ENCODE measurements at regions not wholly inside any gene's neighbourhood (a gene's known extent, or its start where the extent isn't known, plus 50 kb on each side); places are given as distances from the start of the nearest gene placed in this dataset.

DNA sequence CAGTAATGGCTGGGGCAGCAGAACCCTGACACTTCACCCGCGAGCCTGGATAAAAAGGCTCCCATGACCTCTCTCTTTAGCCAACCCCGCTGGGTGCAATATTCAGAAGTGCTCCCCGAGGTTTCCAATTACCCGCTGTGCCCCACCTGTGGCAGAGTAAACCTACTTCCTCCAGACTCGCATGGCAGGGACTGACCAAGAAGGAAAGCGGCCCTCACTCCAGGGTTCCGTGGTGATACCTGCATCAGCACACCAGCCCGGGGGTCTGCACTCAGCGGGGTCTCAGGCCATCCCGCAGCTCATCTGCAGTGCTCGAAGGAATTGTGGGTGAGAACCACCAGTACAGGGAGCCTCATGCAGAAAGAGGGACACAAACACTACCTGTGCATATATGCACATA, 136.3 kb upstream of the FMN2 start:
- CTCF ChIA-PET, result interaction anchor here (1.0 kb wide), 1 partner anchor 50 kb away, joined by 3 read pairs; no protein-coding TSS in a partner anchor
- H3K36me3 Mint-ChIP-seq, result no peaks in the 10 kb centered on the region
- DNase-seq (ENCODE audit: low spot score) (no peak), ATAC-seq (no peak)
- no peak overlapping the region for H3K4me3 Mint-ChIP-seq
- H3K27ac Mint-ChIP-seq, result no peak overlapping the region
- no peaks in the 10 kb centered on the region for H3K4me1 Mint-ChIP-seq
- TF ChIP-seq ZNF121 (CRISPR knock-in tag; IDR thresholded peaks at IDR 0.05) (no peak), SMAD3 (CRISPR knock-in tag; IDR thresholded peaks at IDR 0.05; ENCODE audit: borderline replicate concordance) (no peak), KAT7 (CRISPR knock-in tag; IDR thresholded peaks at IDR 0.05; ENCODE audit: borderline replicate concordance) (no peak), JUN (CRISPR knock-in tag; IDR thresholded peaks at IDR 0.05) (no peak), RELA (CRISPR knock-in tag; IDR thresholded peaks at IDR 0.05; ENCODE audit: borderline replicate concordance) (no peak), ZNF232 (CRISPR knock-in tag; IDR thresholded peaks at IDR 0.05) (no peak), GABPB1 (CRISPR knock-in tag; IDR thresholded peaks at IDR 0.05) (no peak)
- TF ChIP-seq, protein P1, sequence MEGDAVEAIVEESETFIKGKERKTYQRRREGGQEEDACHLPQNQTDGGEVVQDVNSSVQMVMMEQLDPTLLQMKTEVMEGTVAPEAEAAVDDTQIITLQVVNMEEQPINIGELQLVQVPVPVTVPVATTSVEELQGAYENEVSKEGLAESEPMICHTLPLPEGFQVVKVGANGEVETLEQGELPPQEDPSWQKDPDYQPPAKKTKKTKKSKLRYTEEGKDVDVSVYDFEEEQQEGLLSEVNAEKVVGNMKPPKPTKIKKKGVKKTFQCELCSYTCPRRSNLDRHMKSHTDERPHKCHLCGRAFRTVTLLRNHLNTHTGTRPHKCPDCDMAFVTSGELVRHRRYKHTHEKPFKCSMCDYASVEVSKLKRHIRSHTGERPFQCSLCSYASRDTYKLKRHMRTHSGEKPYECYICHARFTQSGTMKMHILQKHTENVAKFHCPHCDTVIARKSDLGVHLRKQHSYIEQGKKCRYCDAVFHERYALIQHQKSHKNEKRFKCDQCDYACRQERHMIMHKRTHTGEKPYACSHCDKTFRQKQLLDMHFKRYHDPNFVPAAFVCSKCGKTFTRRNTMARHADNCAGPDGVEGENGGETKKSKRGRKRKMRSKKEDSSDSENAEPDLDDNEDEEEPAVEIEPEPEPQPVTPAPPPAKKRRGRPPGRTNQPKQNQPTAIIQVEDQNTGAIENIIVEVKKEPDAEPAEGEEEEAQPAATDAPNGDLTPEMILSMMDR (IDR thresholded peaks at IDR 0.05), result no peak
- TF ChIP-seq, protein P2, sequence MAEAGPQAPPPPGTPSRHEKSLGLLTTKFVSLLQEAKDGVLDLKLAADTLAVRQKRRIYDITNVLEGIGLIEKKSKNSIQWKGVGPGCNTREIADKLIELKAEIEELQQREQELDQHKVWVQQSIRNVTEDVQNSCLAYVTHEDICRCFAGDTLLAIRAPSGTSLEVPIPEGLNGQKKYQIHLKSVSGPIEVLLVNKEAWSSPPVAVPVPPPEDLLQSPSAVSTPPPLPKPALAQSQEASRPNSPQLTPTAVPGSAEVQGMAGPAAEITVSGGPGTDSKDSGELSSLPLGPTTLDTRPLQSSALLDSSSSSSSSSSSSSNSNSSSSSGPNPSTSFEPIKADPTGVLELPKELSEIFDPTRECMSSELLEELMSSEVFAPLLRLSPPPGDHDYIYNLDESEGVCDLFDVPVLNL (CRISPR knock-in tag; IDR thresholded peaks at IDR 0.05; ENCODE audit: borderline replicate concordance, low read depth), result no peak
- TF ChIP-seq, protein P3, sequence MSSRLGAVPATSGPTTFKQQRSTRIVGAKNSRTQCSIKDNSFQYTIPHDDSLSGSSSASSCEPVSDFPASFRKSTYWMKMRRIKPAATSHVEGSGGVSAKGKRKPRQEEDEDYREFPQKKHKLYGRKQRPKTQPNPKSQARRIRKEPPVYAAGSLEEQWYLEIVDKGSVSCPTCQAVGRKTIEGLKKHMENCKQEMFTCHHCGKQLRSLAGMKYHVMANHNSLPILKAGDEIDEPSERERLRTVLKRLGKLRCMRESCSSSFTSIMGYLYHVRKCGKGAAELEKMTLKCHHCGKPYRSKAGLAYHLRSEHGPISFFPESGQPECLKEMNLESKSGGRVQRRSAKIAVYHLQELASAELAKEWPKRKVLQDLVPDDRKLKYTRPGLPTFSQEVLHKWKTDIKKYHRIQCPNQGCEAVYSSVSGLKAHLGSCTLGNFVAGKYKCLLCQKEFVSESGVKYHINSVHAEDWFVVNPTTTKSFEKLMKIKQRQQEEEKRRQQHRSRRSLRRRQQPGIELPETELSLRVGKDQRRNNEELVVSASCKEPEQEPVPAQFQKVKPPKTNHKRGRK (CRISPR knock-in tag; IDR thresholded peaks at IDR 0.05; ENCODE audit: borderline replicate concordance), result no peak
- TF ChIP-seq, protein P4, sequence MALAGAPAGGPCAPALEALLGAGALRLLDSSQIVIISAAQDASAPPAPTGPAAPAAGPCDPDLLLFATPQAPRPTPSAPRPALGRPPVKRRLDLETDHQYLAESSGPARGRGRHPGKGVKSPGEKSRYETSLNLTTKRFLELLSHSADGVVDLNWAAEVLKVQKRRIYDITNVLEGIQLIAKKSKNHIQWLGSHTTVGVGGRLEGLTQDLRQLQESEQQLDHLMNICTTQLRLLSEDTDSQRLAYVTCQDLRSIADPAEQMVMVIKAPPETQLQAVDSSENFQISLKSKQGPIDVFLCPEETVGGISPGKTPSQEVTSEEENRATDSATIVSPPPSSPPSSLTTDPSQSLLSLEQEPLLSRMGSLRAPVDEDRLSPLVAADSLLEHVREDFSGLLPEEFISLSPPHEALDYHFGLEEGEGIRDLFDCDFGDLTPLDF (CRISPR knock-in tag; IDR thresholded peaks at IDR 0.05), result no peak
- TF ChIP-seq, protein P5, sequence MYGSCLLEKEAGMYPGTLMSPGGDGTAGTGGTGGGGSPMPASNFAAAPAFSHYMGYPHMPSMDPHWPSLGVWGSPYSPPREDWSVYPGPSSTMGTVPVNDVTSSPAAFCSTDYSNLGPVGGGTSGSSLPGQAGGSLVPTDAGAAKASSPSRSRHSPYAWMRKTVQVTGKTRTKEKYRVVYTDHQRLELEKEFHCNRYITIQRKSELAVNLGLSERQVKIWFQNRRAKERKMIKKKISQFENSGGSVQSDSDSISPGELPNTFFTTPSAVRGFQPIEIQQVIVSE (CRISPR knock-in tag; IDR thresholded peaks at IDR 0.05; ENCODE audit: borderline replicate concordance), result no peak
- TF ChIP-seq, protein P6, sequence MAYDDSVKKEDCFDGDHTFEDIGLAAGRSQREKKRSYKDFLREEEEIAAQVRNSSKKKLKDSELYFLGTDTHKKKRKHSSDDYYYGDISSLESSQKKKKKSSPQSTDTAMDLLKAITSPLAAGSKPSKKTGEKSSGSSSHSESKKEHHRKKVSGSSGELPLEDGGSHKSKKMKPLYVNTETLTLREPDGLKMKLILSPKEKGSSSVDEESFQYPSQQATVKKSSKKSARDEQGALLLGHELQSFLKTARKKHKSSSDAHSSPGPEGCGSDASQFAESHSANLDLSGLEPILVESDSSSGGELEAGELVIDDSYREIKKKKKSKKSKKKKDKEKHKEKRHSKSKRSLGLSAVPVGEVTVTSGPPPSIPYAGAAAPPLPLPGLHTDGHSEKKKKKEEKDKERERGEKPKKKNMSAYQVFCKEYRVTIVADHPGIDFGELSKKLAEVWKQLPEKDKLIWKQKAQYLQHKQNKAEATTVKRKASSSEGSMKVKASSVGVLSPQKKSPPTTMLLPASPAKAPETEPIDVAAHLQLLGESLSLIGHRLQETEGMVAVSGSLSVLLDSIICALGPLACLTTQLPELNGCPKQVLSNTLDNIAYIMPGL (CRISPR knock-in tag; IDR thresholded peaks at IDR 0.05), result no peak
- TF ChIP-seq, protein P7, sequence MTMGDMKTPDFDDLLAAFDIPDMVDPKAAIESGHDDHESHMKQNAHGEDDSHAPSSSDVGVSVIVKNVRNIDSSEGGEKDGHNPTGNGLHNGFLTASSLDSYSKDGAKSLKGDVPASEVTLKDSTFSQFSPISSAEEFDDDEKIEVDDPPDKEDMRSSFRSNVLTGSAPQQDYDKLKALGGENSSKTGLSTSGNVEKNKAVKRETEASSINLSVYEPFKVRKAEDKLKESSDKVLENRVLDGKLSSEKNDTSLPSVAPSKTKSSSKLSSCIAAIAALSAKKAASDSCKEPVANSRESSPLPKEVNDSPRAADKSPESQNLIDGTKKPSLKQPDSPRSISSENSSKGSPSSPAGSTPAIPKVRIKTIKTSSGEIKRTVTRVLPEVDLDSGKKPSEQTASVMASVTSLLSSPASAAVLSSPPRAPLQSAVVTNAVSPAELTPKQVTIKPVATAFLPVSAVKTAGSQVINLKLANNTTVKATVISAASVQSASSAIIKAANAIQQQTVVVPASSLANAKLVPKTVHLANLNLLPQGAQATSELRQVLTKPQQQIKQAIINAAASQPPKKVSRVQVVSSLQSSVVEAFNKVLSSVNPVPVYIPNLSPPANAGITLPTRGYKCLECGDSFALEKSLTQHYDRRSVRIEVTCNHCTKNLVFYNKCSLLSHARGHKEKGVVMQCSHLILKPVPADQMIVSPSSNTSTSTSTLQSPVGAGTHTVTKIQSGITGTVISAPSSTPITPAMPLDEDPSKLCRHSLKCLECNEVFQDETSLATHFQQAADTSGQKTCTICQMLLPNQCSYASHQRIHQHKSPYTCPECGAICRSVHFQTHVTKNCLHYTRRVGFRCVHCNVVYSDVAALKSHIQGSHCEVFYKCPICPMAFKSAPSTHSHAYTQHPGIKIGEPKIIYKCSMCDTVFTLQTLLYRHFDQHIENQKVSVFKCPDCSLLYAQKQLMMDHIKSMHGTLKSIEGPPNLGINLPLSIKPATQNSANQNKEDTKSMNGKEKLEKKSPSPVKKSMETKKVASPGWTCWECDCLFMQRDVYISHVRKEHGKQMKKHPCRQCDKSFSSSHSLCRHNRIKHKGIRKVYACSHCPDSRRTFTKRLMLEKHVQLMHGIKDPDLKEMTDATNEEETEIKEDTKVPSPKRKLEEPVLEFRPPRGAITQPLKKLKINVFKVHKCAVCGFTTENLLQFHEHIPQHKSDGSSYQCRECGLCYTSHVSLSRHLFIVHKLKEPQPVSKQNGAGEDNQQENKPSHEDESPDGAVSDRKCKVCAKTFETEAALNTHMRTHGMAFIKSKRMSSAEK (CRISPR knock-in tag; IDR thresholded peaks at IDR 0.05; ENCODE audit: borderline replicate concordance), result no peak
- TF ChIP-seq, protein P8, sequence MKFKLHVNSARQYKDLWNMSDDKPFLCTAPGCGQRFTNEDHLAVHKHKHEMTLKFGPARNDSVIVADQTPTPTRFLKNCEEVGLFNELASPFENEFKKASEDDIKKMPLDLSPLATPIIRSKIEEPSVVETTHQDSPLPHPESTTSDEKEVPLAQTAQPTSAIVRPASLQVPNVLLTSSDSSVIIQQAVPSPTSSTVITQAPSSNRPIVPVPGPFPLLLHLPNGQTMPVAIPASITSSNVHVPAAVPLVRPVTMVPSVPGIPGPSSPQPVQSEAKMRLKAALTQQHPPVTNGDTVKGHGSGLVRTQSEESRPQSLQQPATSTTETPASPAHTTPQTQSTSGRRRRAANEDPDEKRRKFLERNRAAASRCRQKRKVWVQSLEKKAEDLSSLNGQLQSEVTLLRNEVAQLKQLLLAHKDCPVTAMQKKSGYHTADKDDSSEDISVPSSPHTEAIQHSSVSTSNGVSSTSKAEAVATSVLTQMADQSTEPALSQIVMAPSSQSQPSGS (CRISPR knock-in tag; IDR thresholded peaks at IDR 0.05; ENCODE audit: borderline replicate concordance, low read depth), result no peak
- H3K27me3 Mint-ChIP-seq (ENCODE audit: low read depth), result no peaks in the 10 kb centered on the region
- POLR2A ChIA-PET, result no interaction called here
- no peaks in the 10 kb centered on the region for H3K9me3 Mint-ChIP-seq

Measured in WTC11 (cell line).